OCI-LY1 (cell line): ENCODE measurements at regions not wholly inside any gene's neighbourhood (a gene's known extent, or its start where the extent isn't known, plus 50 kb on each side); places are given as distances from the start of the nearest gene placed in this dataset.

Experiments
- H2AFZ ChIP-seq: fragments of 200-600 bp; sonication (generic), shearing (Covaris generic); 2 replicates; pipeline ENCODE4 v1.6.0; 2014; ENCODE audit warnings: antibody characterized with exemption, mild to moderate bottlenecking, low read length
- H3F3A ChIP-seq: fragments of 200-600 bp; sonication (generic), shearing (Covaris generic); 2 replicates; pipeline ENCODE4 v1.6.0; 2014; ENCODE audit warnings: mild to moderate bottlenecking, antibody characterized with exemption, low read length, moderate library complexity; ENCODE audit not compliant: insufficient read depth
- H3K27ac ChIP-seq: fragments of 200-600 bp; sonication (generic); 2 replicates; pipeline ENCODE4 v1.5.1; 2014; ENCODE audit warnings: low read length, mixed run types, mild to moderate bottlenecking, low read depth; ENCODE audit not compliant: poor library complexity, severe bottlenecking
- H3K27me3 ChIP-seq: fragments of 200-600 bp; sonication (generic); 2 replicates; pipeline ENCODE4 v1.6.0; 2014; ENCODE audit warnings: antibody characterized with exemption, mild to moderate bottlenecking, low read length, moderate library complexity; ENCODE audit not compliant: insufficient read depth
- H3K36me3 ChIP-seq: fragments of 200-600 bp; sonication (generic); 2 replicates; pipeline ENCODE4 v1.6.1; 2014; ENCODE audit warnings: mild to moderate bottlenecking, antibody characterized with exemption, low read length, moderate library complexity, mixed read lengths; ENCODE audit not compliant: insufficient read depth
- H3K4me1 ChIP-seq: fragments of 200-600 bp; sonication (generic); 2 replicates; pipeline ENCODE4 v1.5.1; 2014; ENCODE audit warnings: mild to moderate bottlenecking, low read length, moderate library complexity; ENCODE audit not compliant: insufficient read depth, severe bottlenecking
- H3K4me2 ChIP-seq: fragments of 200-600 bp; sonication (generic), shearing (Covaris generic); 2 replicates; pipeline ENCODE4 v1.6.1; 2014; ENCODE audit warnings: low read length
- H3K4me3 ChIP-seq: fragments of 200-600 bp; sonication (generic); 2 replicates; pipeline ENCODE4 v1.5.1; 2014; ENCODE audit warnings: low read length, low read depth, mild to moderate bottlenecking, mixed read lengths; ENCODE audit not compliant: poor library complexity, severe bottlenecking
- H3K79me2 ChIP-seq: fragments of 200-600 bp; shearing (Covaris generic); 2 replicates; pipeline ENCODE4 v1.6.1; 2016; ENCODE audit warnings: mixed run types, low read length, mixed read lengths; ENCODE audit not compliant: insufficient read depth
- H3K9ac ChIP-seq: fragments of 200-600 bp; sonication (generic), shearing (Covaris generic); 2 replicates; pipeline ENCODE4 v1.6.1; 2014; ENCODE audit warnings: mild to moderate bottlenecking, low read length, mixed read lengths
- H3K9me2 ChIP-seq: fragments of 200-600 bp; sonication (generic), shearing (Covaris generic); 2 replicates; pipeline ENCODE4 v1.6.1; 2014; ENCODE audit warnings: low read depth, mild to moderate bottlenecking, low read length, mixed read lengths
- H3K9me3 ChIP-seq: fragments of 200-600 bp; shearing (Covaris generic); 2 replicates; pipeline ENCODE4 v1.6.1; 2014; ENCODE audit warnings: low read length, mixed read lengths
- H4K20me1 ChIP-seq: fragments of 200-600 bp; sonication (generic), shearing (Covaris generic); 2 replicates; pipeline ENCODE4 v1.6.0; 2016; ENCODE audit warnings: mild to moderate bottlenecking, low read length; ENCODE audit not compliant: insufficient read depth
- EZH2 ChIP-seq: fragments of 200-600 bp; sonication (generic), shearing (Covaris generic); IDR thresholded peaks from 2 replicates; pipeline ENCODE4 v1.8.0; 2017; ENCODE audit warnings: borderline replicate concordance, mixed run types, mild to moderate bottlenecking, antibody characterized with exemption, low read length, moderate library complexity, mixed read lengths
- TF ChIP-seq, protein P1 (sequence below): fragments of 200-600 bp; sonication (generic), shearing (Covaris generic); IDR thresholded peaks from 2 replicates; pipeline ENCODE4 v1.5.1; 2017; ENCODE audit warnings: mild to moderate bottlenecking, antibody characterized with exemption, low read length, moderate library complexity, mixed read lengths

DNA sequence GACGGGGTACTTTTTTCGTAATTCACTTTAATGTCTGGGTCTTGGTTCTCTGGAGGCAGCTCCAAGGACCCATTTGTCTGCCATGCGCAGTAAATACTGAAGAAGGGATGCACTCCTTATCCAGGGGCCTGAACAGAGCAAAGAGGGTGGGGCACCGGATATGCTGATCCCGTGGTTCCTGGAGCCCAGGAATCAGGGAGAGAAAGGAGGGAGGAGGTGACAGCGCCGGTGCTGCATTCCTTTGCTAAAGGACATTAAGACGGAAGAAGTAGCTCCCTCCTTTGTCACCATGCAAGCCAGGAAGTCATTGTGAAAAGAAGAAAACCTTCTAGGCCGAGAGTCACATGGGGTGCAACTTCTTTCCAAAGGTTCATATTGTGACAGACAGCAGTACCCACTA lies 1057.7 kb downstream of the VRK1 start:
- H3K4me2 ChIP-seq = no peak overlapping the region
- no peaks in the 10 kb centered on the region for H3K9me2 ChIP-seq
- H2AFZ ChIP-seq = no peak overlapping the region
- no peaks in the 10 kb centered on the region for H4K20me1 ChIP-seq
- H3F3A ChIP-seq = no peaks in the 10 kb centered on the region
- H3K4me3 ChIP-seq = no peak overlapping the region
- TF ChIP-seq EZH2 = no peak
- TF ChIP-seq, protein P1, sequence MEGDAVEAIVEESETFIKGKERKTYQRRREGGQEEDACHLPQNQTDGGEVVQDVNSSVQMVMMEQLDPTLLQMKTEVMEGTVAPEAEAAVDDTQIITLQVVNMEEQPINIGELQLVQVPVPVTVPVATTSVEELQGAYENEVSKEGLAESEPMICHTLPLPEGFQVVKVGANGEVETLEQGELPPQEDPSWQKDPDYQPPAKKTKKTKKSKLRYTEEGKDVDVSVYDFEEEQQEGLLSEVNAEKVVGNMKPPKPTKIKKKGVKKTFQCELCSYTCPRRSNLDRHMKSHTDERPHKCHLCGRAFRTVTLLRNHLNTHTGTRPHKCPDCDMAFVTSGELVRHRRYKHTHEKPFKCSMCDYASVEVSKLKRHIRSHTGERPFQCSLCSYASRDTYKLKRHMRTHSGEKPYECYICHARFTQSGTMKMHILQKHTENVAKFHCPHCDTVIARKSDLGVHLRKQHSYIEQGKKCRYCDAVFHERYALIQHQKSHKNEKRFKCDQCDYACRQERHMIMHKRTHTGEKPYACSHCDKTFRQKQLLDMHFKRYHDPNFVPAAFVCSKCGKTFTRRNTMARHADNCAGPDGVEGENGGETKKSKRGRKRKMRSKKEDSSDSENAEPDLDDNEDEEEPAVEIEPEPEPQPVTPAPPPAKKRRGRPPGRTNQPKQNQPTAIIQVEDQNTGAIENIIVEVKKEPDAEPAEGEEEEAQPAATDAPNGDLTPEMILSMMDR = no peak
- H3K9me3 ChIP-seq = no peaks in the 10 kb centered on the region
- H3K79me2 ChIP-seq = no peaks in the 10 kb centered on the region
- no peaks in the 10 kb centered on the region for H3K27me3 ChIP-seq
- no peaks in the 10 kb centered on the region for H3K36me3 ChIP-seq
- no peak overlapping the region for H3K9ac ChIP-seq
- no peak overlapping the region for H3K27ac ChIP-seq
- no peaks in the 10 kb centered on the region for H3K4me1 ChIP-seq

DNA sequence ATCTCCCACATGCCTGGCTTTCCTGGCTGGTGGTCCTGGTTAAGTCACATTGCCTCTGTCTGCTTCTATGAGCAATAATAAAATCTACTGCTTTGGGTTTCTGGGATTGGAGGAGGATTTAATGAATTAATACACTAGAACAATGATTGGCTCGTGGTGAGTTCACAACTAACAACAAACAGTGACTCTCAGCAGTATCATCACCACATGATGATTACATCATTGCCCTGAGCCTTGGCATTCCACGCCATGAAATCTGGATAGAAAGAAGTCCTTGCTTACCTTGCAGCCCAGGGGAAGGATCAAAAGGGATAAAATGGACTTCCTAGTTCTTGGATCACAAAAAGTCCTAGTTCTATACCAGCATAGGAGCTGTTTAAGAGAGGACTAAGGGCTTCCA lies 1069.0 kb downstream of the VRK1 start:
- H3K9me3 ChIP-seq = no peaks in the 10 kb centered on the region
- H3K4me2 ChIP-seq = no peak overlapping the region

DNA sequence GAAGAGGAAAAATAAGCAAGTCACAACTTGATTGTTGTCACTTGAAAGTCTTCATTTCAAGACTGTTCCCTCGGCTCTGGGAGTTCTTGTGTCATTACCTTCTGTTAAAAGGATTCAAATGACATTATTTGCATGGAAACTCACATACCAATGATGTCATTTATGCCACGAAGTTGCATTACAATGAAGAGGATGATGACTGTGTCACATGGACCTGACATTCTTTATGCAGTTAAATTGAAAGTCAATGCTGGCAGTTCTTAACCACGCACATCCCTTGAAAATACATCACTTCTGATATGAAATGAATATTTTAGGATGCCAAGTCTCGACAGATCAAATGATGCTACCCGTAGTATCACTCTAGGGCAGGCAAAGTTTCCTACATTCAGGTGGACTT lies 1069.5 kb downstream of the VRK1 start:
- no peak overlapping the region for H3K4me2 ChIP-seq
- no peak overlapping the region for H3K9ac ChIP-seq
- no peak overlapping the region for H3K27ac ChIP-seq
- H3K27me3 ChIP-seq = no peaks in the 10 kb centered on the region
- no peaks in the 10 kb centered on the region for H3K79me2 ChIP-seq
- H3F3A ChIP-seq = no peaks in the 10 kb centered on the region
- H3K9me2 ChIP-seq = no peaks in the 10 kb centered on the region
- no peaks in the 10 kb centered on the region for H3K9me3 ChIP-seq
- no peak for TF ChIP-seq EZH2
- TF ChIP-seq, protein P1 = no peak
- no peaks in the 10 kb centered on the region for H3K36me3 ChIP-seq
- no peak overlapping the region for H2AFZ ChIP-seq
- H3K4me1 ChIP-seq = no peaks in the 10 kb centered on the region
- no peaks in the 10 kb centered on the region for H4K20me1 ChIP-seq
- H3K4me3 ChIP-seq = no peak overlapping the region

More for the DNA sequence above, 1069.0 kb downstream of the VRK1 start:
- Histone ChIP-seq H3K27ac (no peak overlapping the region), H3F3A (no peaks in the 10 kb centered on the region), H3K4me1 (no peaks in the 10 kb centered on the region), H3K36me3 (no peaks in the 10 kb centered on the region), H4K20me1 (no peaks in the 10 kb centered on the region), H3K27me3 (no peaks in the 10 kb centered on the region), H3K9me2 (no peaks in the 10 kb centered on the region), H3K4me3 (no peak overlapping the region), H3K79me2 (no peaks in the 10 kb centered on the region), H3K9ac (no peak overlapping the region), H2AFZ (no peak overlapping the region)
- no peak for TF ChIP-seq EZH2
- TF ChIP-seq, protein P1 = no peak
